Epithelial cell of proximal tubule (primary cell): ENCODE measurements at regions not wholly inside any gene's neighbourhood (a gene's known extent, or its start where the extent isn't known, plus 50 kb on each side); places are given as distances from the start of the nearest gene placed in this dataset.

Experiments used
- DNase-seq: peaks from one replicate; pipeline ENCODE4 v3.0.0-alpha.2; 2011; ENCODE audit warnings: low read depth
- H3K4me3 ChIP-seq: 2 replicates; pipeline ENCODE4 v1.5.1; 2011; ENCODE audit warnings: low read depth, mild to moderate bottlenecking, low read length
- TF ChIP-seq, protein P1 (sequence below): conservative IDR thresholded peaks from 2 replicates; pipeline ENCODE4 v1.5.1; 2012; ENCODE audit warnings: low read depth, mild to moderate bottlenecking, low read length

DNA sequence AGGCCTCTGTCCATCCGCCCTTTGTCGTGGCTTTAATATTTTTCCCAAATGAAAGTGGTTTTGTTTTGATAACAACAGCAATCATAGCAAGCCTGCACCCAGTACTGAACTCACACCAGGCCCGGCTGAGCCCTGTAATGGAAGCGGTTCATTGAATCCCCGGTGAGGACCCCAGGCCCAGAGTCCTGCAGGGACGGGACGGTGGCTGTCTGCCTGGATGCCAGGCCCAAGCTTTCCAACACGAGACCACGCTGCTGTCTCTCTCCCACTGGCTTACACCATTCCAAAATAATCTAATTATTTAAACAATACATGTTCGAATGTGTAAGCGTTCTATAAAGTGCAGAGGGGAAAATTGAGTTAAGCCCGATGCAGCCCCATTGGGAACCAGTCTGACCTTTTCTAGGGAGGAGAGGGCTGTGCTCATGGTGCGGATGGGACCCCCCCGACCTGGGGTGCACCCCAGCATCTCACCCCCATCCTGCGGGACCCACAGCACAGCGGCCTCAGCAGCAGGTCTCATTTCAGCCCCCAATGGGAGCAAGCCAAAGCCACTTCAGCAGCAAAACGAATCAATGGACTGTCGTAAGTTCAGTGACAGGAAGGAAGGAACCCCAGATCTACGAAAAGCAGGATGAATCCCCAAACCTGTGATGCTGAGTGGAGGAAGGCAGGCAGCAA is 1046.9 kb downstream of the BRD1 start:
- TF ChIP-seq, protein P1, sequence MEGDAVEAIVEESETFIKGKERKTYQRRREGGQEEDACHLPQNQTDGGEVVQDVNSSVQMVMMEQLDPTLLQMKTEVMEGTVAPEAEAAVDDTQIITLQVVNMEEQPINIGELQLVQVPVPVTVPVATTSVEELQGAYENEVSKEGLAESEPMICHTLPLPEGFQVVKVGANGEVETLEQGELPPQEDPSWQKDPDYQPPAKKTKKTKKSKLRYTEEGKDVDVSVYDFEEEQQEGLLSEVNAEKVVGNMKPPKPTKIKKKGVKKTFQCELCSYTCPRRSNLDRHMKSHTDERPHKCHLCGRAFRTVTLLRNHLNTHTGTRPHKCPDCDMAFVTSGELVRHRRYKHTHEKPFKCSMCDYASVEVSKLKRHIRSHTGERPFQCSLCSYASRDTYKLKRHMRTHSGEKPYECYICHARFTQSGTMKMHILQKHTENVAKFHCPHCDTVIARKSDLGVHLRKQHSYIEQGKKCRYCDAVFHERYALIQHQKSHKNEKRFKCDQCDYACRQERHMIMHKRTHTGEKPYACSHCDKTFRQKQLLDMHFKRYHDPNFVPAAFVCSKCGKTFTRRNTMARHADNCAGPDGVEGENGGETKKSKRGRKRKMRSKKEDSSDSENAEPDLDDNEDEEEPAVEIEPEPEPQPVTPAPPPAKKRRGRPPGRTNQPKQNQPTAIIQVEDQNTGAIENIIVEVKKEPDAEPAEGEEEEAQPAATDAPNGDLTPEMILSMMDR = no peak
- no peak for DNase-seq
- no peak overlapping the region for H3K4me3 ChIP-seq

DNA sequence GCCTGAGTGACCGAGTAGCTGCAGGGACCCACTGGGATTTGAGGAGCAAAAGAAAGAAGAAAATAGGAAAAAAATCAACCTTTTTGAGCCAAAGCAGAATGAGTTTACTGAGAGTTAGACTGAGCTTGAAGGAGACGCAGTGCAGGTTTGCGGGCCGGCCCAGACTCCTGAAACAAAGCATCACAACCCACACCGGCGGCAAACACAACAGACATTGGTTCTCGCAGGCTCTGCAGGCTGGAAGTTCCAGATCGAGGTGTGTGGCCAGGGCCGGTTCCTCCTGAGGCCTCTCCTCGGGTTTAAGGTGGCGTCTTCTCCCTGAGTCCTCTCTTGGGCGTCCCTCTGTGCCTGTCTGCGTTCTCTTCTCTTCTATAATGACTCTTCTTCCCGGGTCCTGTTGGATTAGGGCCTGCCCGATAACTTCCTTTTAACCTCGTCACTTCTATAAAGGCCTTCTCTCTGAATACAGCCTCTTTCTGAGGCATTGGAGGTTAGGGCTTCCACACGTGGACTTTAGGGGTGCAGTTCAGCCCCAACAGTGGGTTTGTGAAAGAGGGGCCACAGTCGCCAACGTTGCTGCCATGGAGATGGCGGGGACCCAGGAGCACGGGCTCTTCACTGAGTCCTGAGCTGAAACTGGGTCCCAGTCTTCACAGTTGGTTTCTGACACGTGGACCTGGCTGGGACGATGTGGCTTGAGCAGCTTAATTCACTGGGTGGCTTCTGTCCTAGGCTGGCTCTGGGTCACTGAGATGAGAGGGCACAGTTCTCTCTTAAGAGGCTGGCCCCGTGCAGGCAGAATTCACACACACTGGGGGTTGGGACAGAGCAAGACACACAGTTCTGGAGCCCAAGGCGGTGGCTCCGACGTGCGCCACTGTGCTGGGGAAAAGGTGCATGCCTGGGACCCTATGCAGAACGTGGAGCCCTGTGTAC is 1047.7 kb downstream of the BRD1 start:
- no peak overlapping the region for H3K4me3 ChIP-seq
- DNase-seq = no peak
- TF ChIP-seq, protein P1 = no peak

DNA sequence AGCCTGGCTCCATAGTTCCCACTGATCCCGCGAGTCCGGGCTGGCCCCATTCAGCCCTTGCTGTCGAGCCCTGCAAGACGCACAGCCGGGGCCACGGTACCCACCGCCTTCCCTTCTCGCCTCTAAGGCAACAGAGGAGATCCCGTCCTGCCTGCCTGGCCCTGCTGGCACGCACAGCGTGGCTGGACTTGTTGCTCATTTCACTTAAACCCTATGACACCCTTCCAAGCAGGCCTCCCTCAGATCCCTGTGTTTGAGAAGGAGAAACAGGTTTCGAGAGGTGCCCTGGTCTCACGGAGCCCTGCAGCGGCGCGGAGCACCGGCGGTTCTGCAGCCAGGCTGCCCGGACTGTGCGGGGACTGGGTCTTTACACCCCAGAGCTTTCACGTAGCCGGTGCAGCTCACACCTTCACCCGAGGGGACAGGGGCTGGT is 1048.4 kb downstream of the BRD1 start:
- H3K4me3 ChIP-seq = no peak overlapping the region
- no peak for DNase-seq
- TF ChIP-seq, protein P1 = no peak

DNA sequence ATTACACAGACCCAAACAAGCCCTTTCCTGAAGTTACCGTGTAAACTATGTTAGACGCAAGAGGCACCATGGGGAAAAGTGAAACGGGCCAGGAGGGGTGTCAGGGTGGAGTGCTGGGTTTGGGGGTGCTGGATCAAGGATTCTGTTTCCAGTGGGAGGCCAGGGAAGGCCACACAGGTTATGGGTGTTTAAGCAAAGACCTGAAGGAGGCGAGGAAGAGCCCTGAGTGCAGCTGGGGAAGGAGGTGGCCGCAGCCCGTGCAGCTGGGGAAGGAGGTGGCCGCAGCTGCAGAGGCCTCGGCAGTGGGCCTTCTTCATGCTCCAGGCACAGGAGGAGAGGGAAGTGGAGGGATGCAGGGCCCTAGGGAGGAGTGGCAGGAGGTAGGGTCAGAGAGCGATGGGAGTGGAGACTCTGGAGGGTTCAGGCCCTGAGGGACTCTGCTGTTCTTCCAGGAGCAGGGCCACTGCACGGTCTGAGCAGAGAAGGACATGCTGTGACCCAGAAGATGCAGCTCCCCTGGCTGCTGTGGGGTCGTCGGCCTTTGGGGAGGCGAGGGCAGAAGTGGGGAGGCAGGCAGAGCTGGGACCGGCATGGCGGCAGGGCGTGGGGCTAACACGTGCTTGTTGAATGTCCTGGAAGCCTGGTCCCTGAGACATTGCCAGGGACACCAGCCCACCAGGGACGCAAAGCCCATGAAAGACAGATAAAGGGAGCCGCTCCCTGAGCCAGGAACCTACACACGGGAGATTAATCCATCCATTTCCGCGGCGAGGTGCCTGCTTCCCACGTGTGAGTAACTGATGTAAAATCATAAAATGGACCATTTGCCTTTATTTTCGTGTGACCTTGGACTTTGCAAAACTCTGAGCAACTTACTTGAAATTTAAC is 1049.1 kb downstream of the BRD1 start:
- H3K4me3 ChIP-seq = no peak overlapping the region
- no peak for DNase-seq
- TF ChIP-seq, protein P1 = no peak

DNA sequence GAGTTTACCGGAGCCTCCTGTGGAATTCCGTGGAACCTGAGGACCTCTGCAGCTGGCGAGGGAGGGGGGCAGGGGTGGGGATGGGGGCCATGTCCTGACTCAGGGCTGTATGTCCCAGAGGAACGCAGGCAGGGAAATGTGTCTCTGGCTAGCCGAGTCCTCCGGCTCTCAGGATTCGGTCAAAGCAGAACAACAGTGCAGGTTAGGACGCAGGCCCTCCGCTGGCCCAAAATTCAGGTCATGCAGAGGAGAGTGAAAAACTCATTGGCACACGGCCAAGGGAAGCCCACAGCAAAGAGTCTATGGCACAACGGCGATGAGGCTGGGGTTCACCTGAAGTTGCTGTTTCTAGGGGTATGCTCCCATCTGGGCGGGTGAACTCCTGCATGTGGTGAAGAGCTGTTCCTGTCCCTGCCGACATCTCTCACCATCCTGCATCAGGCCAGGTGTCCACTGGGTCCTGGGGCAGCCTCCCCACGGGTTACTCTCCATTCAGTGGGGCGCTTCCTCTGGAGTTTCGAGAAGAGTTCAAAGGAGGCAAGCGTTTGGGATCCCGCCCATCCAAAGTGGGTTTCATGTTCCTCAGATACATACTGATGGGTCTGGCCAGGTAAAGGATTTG is 1055.3 kb downstream of the BRD1 start:
- H3K4me3 ChIP-seq = no peak overlapping the region
- TF ChIP-seq, protein P1 = no peak
- no peak for DNase-seq

DNA sequence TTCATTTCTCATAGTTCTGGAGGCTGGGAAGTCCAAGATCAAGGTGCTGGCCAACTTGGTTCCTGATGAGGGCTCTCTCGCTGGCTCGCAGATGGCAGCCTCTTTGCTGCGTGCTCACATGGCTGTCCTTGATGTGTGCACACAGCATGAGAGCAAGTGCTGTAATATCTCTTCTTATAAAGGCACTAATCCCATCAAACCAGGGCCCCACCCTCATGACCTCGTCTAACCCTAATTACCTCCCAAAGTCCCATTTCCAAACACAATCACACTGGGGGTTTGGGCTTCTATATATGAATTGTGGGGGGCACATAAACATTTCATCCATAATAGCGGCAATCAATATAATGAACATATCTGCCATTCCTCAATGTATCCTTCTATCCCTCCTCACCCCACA is 1062.1 kb downstream of the BRD1 start:
- DNase-seq = no peak
- TF ChIP-seq, protein P1 = no peak
- H3K4me3 ChIP-seq = no peak overlapping the region
